SK-N-SH (cell line): ENCODE measurements at regions not wholly inside any gene's neighbourhood (a gene's known extent, or its start where the extent isn't known, plus 50 kb on each side); places are given as distances from the start of the nearest gene placed in this dataset.

Experiments
- CTCF ChIA-PET: fragments of 300-600, 350-600 bp; formaldehyde crosslinking; extraction: SDS; loops from one replicate; lab custom pipeline; 2021; lab: Yijun Ruan, JAX
- POLR2A ChIA-PET: fragments of 350-600 bp; sonication (Branson Sonifier 250); formaldehyde crosslinking; extraction: SDS; loops from one replicate; lab custom pipeline; 2020; ENCODE audit warnings: antibody characterized with exemption, inconsistent platforms; lab: Yijun Ruan, JAX
- DNase-seq: peaks from one replicate; pipeline ENCODE4 v3.0.0; 2012
- H2AFZ ChIP-seq: fragments of 200-600 bp; sonication (generic); 2 replicates; pipeline ENCODE4 v1.8.1; 2016; ENCODE audit warnings: antibody characterized with exemption, mild to moderate bottlenecking, low read depth
- H3F3A ChIP-seq: fragments of 200-600 bp; sonication (generic); replicated peaks from 2 replicates; pipeline ENCODE3; 2016; ENCODE audit warnings: antibody characterized with exemption, mild to moderate bottlenecking; ENCODE audit not compliant: insufficient read depth
- H3K27ac ChIP-seq, 2 experiments: fragments of 200-500 bp in 1 of 2; fragments of 200-600 bp in 1 of 2; sonication (Bioruptor generic) in 1 of 2; sonication (generic), shearing (Covaris generic) in 1 of 2; 2 replicates each; pipeline versions ENCODE4 v1.5.1 to v1.6.1; 2014 to 2016; ENCODE audit warnings: low read depth in 2 of 2, inconsistent platforms in 1 of 2, low read length in 1 of 2, mild to moderate bottlenecking in 1 of 2, mixed read lengths in 1 of 2
- H3K27me3 ChIP-seq: fragments of 200-600 bp; sonication (generic), shearing (Covaris generic); 2 replicates; pipeline ENCODE4 v1.6.1; 2016; ENCODE audit warnings: mixed run types; ENCODE audit not compliant: insufficient read depth
- H3K36me3 ChIP-seq, 2 experiments: fragments of 200-500 bp in 1 of 2; fragments of 200-600 bp in 1 of 2; sonication (Bioruptor generic) in 1 of 2; sonication (generic) in 1 of 2; replicated peaks in 1 of 2; 2 replicates each; pipeline versions ENCODE3 to v1.5.1; 2014 to 2016; ENCODE audit warnings: low read length in 1 of 2, mild to moderate bottlenecking in 1 of 2; ENCODE audit not compliant: insufficient read depth in 2 of 2, control insufficient read depth in 1 of 2
- H3K4me1 ChIP-seq, 2 experiments: fragments of 200-500 bp in 1 of 2; fragments of 200-600 bp in 1 of 2; sonication (Bioruptor generic) in 1 of 2; sonication (generic), shearing (Covaris generic) in 1 of 2; 2 replicates each; pipeline versions ENCODE4 v1.5.1 to v1.6.1; 2014 to 2016; ENCODE audit warnings: low read depth in 1 of 2, low read length in 1 of 2, mixed run types in 1 of 2; ENCODE audit not compliant: insufficient read depth in 2 of 2, control insufficient read depth in 1 of 2
- H3K4me2 ChIP-seq: fragments of 200-600 bp; sonication (generic), shearing (Covaris generic); 2 replicates; pipeline ENCODE4 v1.6.1; 2017; ENCODE audit warnings: mixed run types
- H3K4me3 ChIP-seq, 2 experiments: fragments of 200-500 bp in 1 of 2; fragments of 200-600 bp in 1 of 2; sonication (Bioruptor generic) in 1 of 2; sonication (generic), shearing (Covaris generic) in 1 of 2; 2 replicates each; pipeline versions ENCODE4 v1.5.1 to v1.8.1; 2014 to 2016; ENCODE audit warnings: low read depth in 2 of 2, inconsistent platforms in 1 of 2, low read length in 1 of 2, mild to moderate bottlenecking in 1 of 2, mixed read lengths in 1 of 2, moderate library complexity in 1 of 2
- H3K79me2 ChIP-seq: fragments of 200-600 bp; sonication (generic); 2 replicates; pipeline ENCODE4 v1.8.1; 2017; ENCODE audit warnings: mild to moderate bottlenecking; ENCODE audit not compliant: insufficient read depth
- H3K9ac ChIP-seq: fragments of 200-600 bp; sonication (generic); 2 replicates; pipeline ENCODE4 v1.6.1; 2017; ENCODE audit warnings: mixed run types
- H3K9me2 ChIP-seq: fragments of 200-600 bp; sonication (generic); 2 replicates; pipeline ENCODE4 v1.6.1; 2017; ENCODE audit warnings: mixed run types
- H3K9me3 ChIP-seq: fragments of 200-600 bp; sonication (generic); 2 replicates; pipeline ENCODE4 v1.6.1; 2017; ENCODE audit warnings: mixed run types, mild to moderate bottlenecking, moderate library complexity
- H4K20me1 ChIP-seq: fragments of 200-600 bp; sonication (generic); 2 replicates; pipeline ENCODE4 v1.6.1; 2017; ENCODE audit warnings: mild to moderate bottlenecking, mixed run types; ENCODE audit not compliant: insufficient read depth
- CHD2 ChIP-seq: fragments of 150-350 bp; IDR thresholded peaks from 2 replicates; pipeline ENCODE4 v1.6.1; 2018; ENCODE audit warnings: low read length; ENCODE audit not compliant: partially characterized antibody
- ELF1 ChIP-seq: IDR thresholded peaks from 2 replicates; pipeline ENCODE4 v1.4.0; 2012
- EP300 ChIP-seq, 2 experiments: IDR thresholded peaks; 2 replicates each; pipeline versions ENCODE4 v1.4.0 to v1.6.1; 2012; ENCODE audit warnings: borderline replicate concordance in 1 of 2, low read depth in 1 of 2, low read length in 1 of 2
- EZH2phosphoT487 ChIP-seq: fragments of 200-600 bp; sonication (generic); IDR thresholded peaks from 2 replicates; pipeline ENCODE4 v1.6.1; 2017; ENCODE audit warnings: low read depth, mixed run types, mild to moderate bottlenecking, antibody characterized with exemption, moderate library complexity, borderline replicate concordance
- GABPA ChIP-seq: IDR thresholded peaks from 2 replicates; pipeline ENCODE4 v1.4.0; 2012; ENCODE audit warnings: low read depth, mild to moderate bottlenecking
- JUND ChIP-seq: IDR thresholded peaks from 2 replicates; pipeline ENCODE4 v1.4.0; 2012
- MXI1 ChIP-seq: IDR thresholded peaks from 2 replicates; pipeline ENCODE4 v1.6.1; 2012; ENCODE audit warnings: mild to moderate bottlenecking, low read depth, low read length, improper control_type of control experiment
- NRF1 ChIP-seq: IDR thresholded peaks from 2 replicates; pipeline ENCODE4 v1.6.1; 2012; ENCODE audit warnings: low read depth, mild to moderate bottlenecking, low read length
- RAD21 ChIP-seq: IDR thresholded peaks from 2 replicates; pipeline ENCODE4 v1.6.1; 2012; ENCODE audit warnings: mild to moderate bottlenecking, low read length
- RFX5 ChIP-seq: IDR thresholded peaks from 2 replicates; pipeline ENCODE4 v1.6.1; 2012; ENCODE audit warnings: mild to moderate bottlenecking, improper control_type of control experiment, low read length
- RXRA ChIP-seq: IDR thresholded peaks from 2 replicates; pipeline ENCODE4 v1.4.0; 2012; ENCODE audit warnings: low read depth, mild to moderate bottlenecking, borderline replicate concordance
- SIN3A ChIP-seq: IDR thresholded peaks from 2 replicates; pipeline ENCODE4 v1.6.1; 2012; ENCODE audit warnings: low read depth, mild to moderate bottlenecking, low read length, moderate library complexity, borderline replicate concordance
- TAF1 ChIP-seq: IDR thresholded peaks from 2 replicates; pipeline ENCODE4 v1.6.1; 2012; ENCODE audit warnings: low read depth, mild to moderate bottlenecking, low read length, moderate library complexity, borderline replicate concordance
- TCF12 ChIP-seq: IDR thresholded peaks from 2 replicates; pipeline ENCODE4 v1.4.0; 2012
- USF1 ChIP-seq: IDR thresholded peaks from 2 replicates; pipeline ENCODE4 v1.4.0; 2012; ENCODE audit warnings: low read depth, borderline replicate concordance
- YY1 ChIP-seq: IDR thresholded peaks from 2 replicates; pipeline ENCODE4 v1.4.0; 2012; ENCODE audit warnings: low read depth, mild to moderate bottlenecking
- WGBS: methylation state at CpG from one replicate; pipeline ENCODE4 v1.1.6; 2017; ENCODE audit warnings: low lambda C conversion rate; 5-methylcytosine and 5-hydroxymethylcytosine counted together

DNA sequence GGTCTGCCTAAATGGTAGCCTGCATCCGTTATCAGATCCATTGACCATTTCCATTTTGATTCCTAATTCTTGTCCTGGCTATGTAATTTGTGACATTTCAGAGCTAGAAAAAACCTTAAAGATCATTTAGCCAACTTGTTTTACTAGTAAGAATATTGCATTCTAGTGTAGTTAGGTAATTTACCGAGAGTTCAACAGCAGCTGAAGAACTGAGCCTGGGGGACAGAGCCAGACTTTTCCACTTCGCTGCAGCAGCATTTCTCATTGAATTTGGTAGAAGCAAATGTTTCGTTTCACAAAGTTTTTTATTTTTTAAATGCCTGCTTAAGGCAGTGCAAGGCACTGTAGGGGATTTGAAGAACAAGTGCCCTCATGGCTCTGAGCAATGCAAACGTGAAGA, 59.2 kb upstream of the MARCHF10 start:
- Histone ChIP-seq H4K20me1 (no peaks in the 10 kb centered on the region), H3K9ac (no peak overlapping the region), H3K4me2 (no peak overlapping the region), H3F3A (no peaks in the 10 kb centered on the region), H3K9me3 (no peaks in the 10 kb centered on the region), H3K4me3 (no peak overlapping the region), H3K36me3 (no peaks in the 10 kb centered on the region), H3K27ac (no peak overlapping the region), H3K9me2 (no peaks in the 10 kb centered on the region), H3K27me3 (no peaks in the 10 kb centered on the region), H3K4me1 (peaks cover 9 to 26% of the 10 kb centered on the region in 2 experiments; a peak in 3 of 4 replicates), H2AFZ (no peak overlapping the region), H3K79me2 (no peaks in the 10 kb centered on the region)
- TF ChIP-seq RFX5 (no peak), NRF1 (no peak; the same call in 1 of the 2 replicates), ELF1 (no peak), USF1 (no peak), EP300 (IDR thresholded peaks at IDR 0.05; ENCODE audit: borderline replicate concordance in 1 of 2, low read depth in 1 of 2, low read length in 1 of 2) (no peak), SIN3A (no peak), EZH2phosphoT487 (no peak), RXRA (no peak), JUND (no peak), TCF12 (no peak), CHD2 (no peak)
- DNase-seq = no peak
- ChIA-PET POLR2A (no interaction called here), CTCF (interaction anchor here (0.6 to 1.4 kb wide), 4 partner anchors 11 to 100 kb away, joined by 3 to 5 read pairs (median 4); no protein-coding TSS in a partner anchor)
- WGBS = 82% methylated on average over 5 of the region's 5 CpGs

- no peaks in the 10 kb centered on the region for H3F3A ChIP-seq
- H2AFZ ChIP-seq = no peak overlapping the region
- no peak overlapping the region for H3K4me2 ChIP-seq
- no peak for DNase-seq
- POLR2A ChIA-PET = no interaction called here
- peaks cover 9 to 26% of the 10 kb centered on the region in 2 experiments; a peak in 3 of 4 replicates for H3K4me1 ChIP-seq
- TF ChIP-seq MXI1 (no peak), TCF12 (no peak), TAF1 (no peak), YY1 (no peak), GABPA (no peak), RAD21 (no peak), CHD2 (no peak), EZH2phosphoT487 (no peak)
- TF ChIP-seq, all 33 proteins: peak for 0
- no peaks in the 10 kb centered on the region for H3K9me2 ChIP-seq
- 67% methylated on average over 3 of the region's 3 CpGs for WGBS
- no peaks in the 10 kb centered on the region for H3K36me3 ChIP-seq
- no peaks in the 10 kb centered on the region for H4K20me1 ChIP-seq
- CTCF ChIA-PET = no interaction called here
- no peak overlapping the region for H3K4me3 ChIP-seq
- H3K27ac ChIP-seq = no peak overlapping the region
- no peaks in the 10 kb centered on the region for H3K27me3 ChIP-seq
- no peaks in the 10 kb centered on the region for H3K9me3 ChIP-seq
- no peak overlapping the region for H3K9ac ChIP-seq
- no peaks in the 10 kb centered on the region for H3K79me2 ChIP-seq
These were observed 58.4 kb upstream of the MARCHF10 start for GRCh38 chr17:62866471-62866870.
